Natural killer cell treated with Interleukin-12 subunit alpha and Interleukin-12 subunit beta and Interleukin-15 and Interleukin-18, amount 100 ng/mL, for 72 hours (primary cell): ENCODE measurements at regions not wholly inside any gene's neighbourhood (a gene's known extent, or its start where the extent isn't known, plus 50 kb on each side); places are given as distances from the start of the nearest gene placed in this dataset.
A peak's percentile ranks its signal among the peaks of the same experiment; 100 is the strongest.
"Not testable (repeated sequence)": the region's sequence is repeated elsewhere in the genome, so short reads cannot be mapped to it uniquely, and the experiment has no call there.

Experiments
- ATAC-seq, 2 donors: fragments of 150-1000 bp; cut with Tn5 transposase in 1 of 2; sonication (Bioruptor Pico), chemical (Tn5 transposase) in 1 of 2; 2 replicates each; pipeline ENCODE4 v1.10.0; 2021
- DNase-seq: peaks from one replicate; pipeline ENCODE4 v3.0.0; 2022; ENCODE audit warnings: low spot score
- H3K27ac Mint-ChIP-seq, 2 donors: 1 replicate in 1 of 2; 2 replicates in 1 of 2; pipeline ENCODE4 v1.8.0; 2022; ENCODE audit warnings: mixed read lengths in 2 of 2, mild to moderate bottlenecking in 1 of 2, moderate library complexity in 1 of 2
- H3K27me3 Mint-ChIP-seq, 2 donors: 1 replicate in 1 of 2; 2 replicates in 1 of 2; pipeline ENCODE4 v1.8.0; 2022; ENCODE audit warnings: mixed read lengths in 2 of 2
- H3K36me3 Mint-ChIP-seq: one replicate; pipeline ENCODE4 v1.8.0; 2022; ENCODE audit warnings: mixed read lengths
- H3K4me1 Mint-ChIP-seq, 2 donors: 1 replicate in 1 of 2; 2 replicates in 1 of 2; pipeline ENCODE4 v1.8.0; 2022; ENCODE audit warnings: low read depth in 2 of 2, mixed read lengths in 2 of 2, mild to moderate bottlenecking in 1 of 2
- H3K4me3 Mint-ChIP-seq: one replicate; pipeline ENCODE4 v1.8.0; 2022; ENCODE audit warnings: mixed read lengths
- H3K9me3 Mint-ChIP-seq: 2 replicates; pipeline ENCODE4 v1.8.0; 2022; ENCODE audit warnings: mixed read lengths

- H3K27ac Mint-ChIP-seq, H3K27me3 Mint-ChIP-seq, H3K9me3 Mint-ChIP-seq, ATAC-seq, H3K36me3 Mint-ChIP-seq, H3K4me3 Mint-ChIP-seq, H3K4me1 Mint-ChIP-seq: not testable (repeated sequence)
- peak; percentile 38 for DNase-seq
Observed at GRCh38 chr18:71303743-71304142, 1014.9 kb downstream of the SOCS6 start.

- no peak for DNase-seq
- ATAC-seq, result no peak
- no peak overlapping the region for H3K27ac Mint-ChIP-seq
- no peaks in the 10 kb centered on the region for H3K36me3 Mint-ChIP-seq
- no peaks in the 10 kb centered on the region for H3K4me1 Mint-ChIP-seq
- no peaks in the 10 kb centered on the region for H3K27me3 Mint-ChIP-seq
- no peak overlapping the region for H3K4me3 Mint-ChIP-seq
- H3K9me3 Mint-ChIP-seq, result peaks cover 8% of the 10 kb centered on the region
Observed at GRCh38 chr18:71301596-71301995, 1012.8 kb downstream of the SOCS6 start.

- not testable (repeated sequence) for DNase-seq, H3K27ac Mint-ChIP-seq, H3K27me3 Mint-ChIP-seq, H3K4me1 Mint-ChIP-seq, H3K36me3 Mint-ChIP-seq, H3K4me3 Mint-ChIP-seq, H3K9me3 Mint-ChIP-seq, ATAC-seq
Observed at GRCh38 chr18:71294201-71294600, 1005.4 kb downstream of the SOCS6 start.

GRCh38 chr18:71293322-71293721 lies 1004.5 kb downstream of the SOCS6 start:
- H3K9me3 Mint-ChIP-seq, result peaks cover 4% of the 10 kb centered on the region
- H3K27ac Mint-ChIP-seq, result no peak overlapping the region
- H3K27me3 Mint-ChIP-seq, result no peaks in the 10 kb centered on the region
- ATAC-seq (no peak), DNase-seq (no peak)
- no peaks in the 10 kb centered on the region for H3K36me3 Mint-ChIP-seq
- no peak overlapping the region for H3K4me3 Mint-ChIP-seq
- no peaks in the 10 kb centered on the region for H3K4me1 Mint-ChIP-seq

- H3K27me3 Mint-ChIP-seq, result no peaks in the 10 kb centered on the region
- H3K27ac Mint-ChIP-seq, result no peak overlapping the region
- ATAC-seq (no peak), DNase-seq (no peak)
- no peaks in the 10 kb centered on the region for H3K36me3 Mint-ChIP-seq
- H3K4me3 Mint-ChIP-seq, result no peak overlapping the region
- no peaks in the 10 kb centered on the region for H3K4me1 Mint-ChIP-seq
- peaks cover 9% of the 10 kb centered on the region for H3K9me3 Mint-ChIP-seq
Observed at GRCh38 chr18:71287268-71287667, 998.4 kb downstream of the SOCS6 start.

- H3K36me3 Mint-ChIP-seq, result no peaks in the 10 kb centered on the region
- no peak for ATAC-seq
Observed at GRCh38 chr18:71252351-71252865, 963.6 kb downstream of the SOCS6 start.

GRCh38 chr18:71250191-71250590 lies 961.3 kb downstream of the SOCS6 start:
- no peak for ATAC-seq

More at GRCh38 chr18:71252351-71252865, 963.6 kb downstream of the SOCS6 start:
- no peaks in the 10 kb centered on the region for H3K27me3 Mint-ChIP-seq
- no peak overlapping the region for H3K4me3 Mint-ChIP-seq
- no peak for DNase-seq
- no peaks in the 10 kb centered on the region for H3K4me1 Mint-ChIP-seq
- H3K27ac Mint-ChIP-seq, result no peak overlapping the region
- H3K9me3 Mint-ChIP-seq, result peaks cover 21% of the 10 kb centered on the region

GRCh38 chr18:71249791-71250190 lies 960.9 kb downstream of the SOCS6 start:
- Mint-ChIP-seq H3K4me1 (no peaks in the 10 kb centered on the region), H3K36me3 (no peaks in the 10 kb centered on the region), H3K27me3 (no peaks in the 10 kb centered on the region), H3K4me3 (no peak overlapping the region), H3K9me3 (peaks cover 14% of the 10 kb centered on the region), H3K27ac (no peak overlapping the region)
- DNase-seq (no peak), ATAC-seq (no peak)

More at GRCh38 chr18:71250191-71250590, 961.3 kb downstream of the SOCS6 start:
- DNase-seq, result no peak
- H3K36me3 Mint-ChIP-seq, result no peaks in the 10 kb centered on the region
- H3K27me3 Mint-ChIP-seq, result no peaks in the 10 kb centered on the region
- peaks cover 16% of the 10 kb centered on the region for H3K9me3 Mint-ChIP-seq
- no peaks in the 10 kb centered on the region for H3K4me1 Mint-ChIP-seq
- no peak overlapping the region for H3K27ac Mint-ChIP-seq
- H3K4me3 Mint-ChIP-seq, result no peak overlapping the region

GRCh38 chr18:71242981-71243380 lies 954.1 kb downstream of the SOCS6 start:
- ATAC-seq (no peak), DNase-seq (no peak)
- no peaks in the 10 kb centered on the region for H3K36me3 Mint-ChIP-seq
- no peak overlapping the region for H3K4me3 Mint-ChIP-seq
- H3K27me3 Mint-ChIP-seq, result no peaks in the 10 kb centered on the region
- no peaks in the 10 kb centered on the region for H3K4me1 Mint-ChIP-seq
- no peaks in the 10 kb centered on the region for H3K9me3 Mint-ChIP-seq
- no peak overlapping the region for H3K27ac Mint-ChIP-seq

GRCh38 chr18:71238974-71239624 lies 950.3 kb downstream of the SOCS6 start:
- no peaks in the 10 kb centered on the region for H3K9me3 Mint-ChIP-seq
- no peaks in the 10 kb centered on the region for H3K27me3 Mint-ChIP-seq
- DNase-seq (no peak), ATAC-seq (no peak)
- H3K4me3 Mint-ChIP-seq, result no peak overlapping the region
- H3K4me1 Mint-ChIP-seq, result no peaks in the 10 kb centered on the region
- no peaks in the 10 kb centered on the region for H3K36me3 Mint-ChIP-seq
- H3K27ac Mint-ChIP-seq, result no peak overlapping the region

- Mint-ChIP-seq H3K27me3 (no peaks in the 10 kb centered on the region), H3K4me3 (no peak overlapping the region), H3K36me3 (no peaks in the 10 kb centered on the region), H3K4me1 (no peaks in the 10 kb centered on the region), H3K27ac (no peak overlapping the region), H3K9me3 (no peaks in the 10 kb centered on the region)
- ATAC-seq, result no peak
- no peak for DNase-seq
Observed at GRCh38 chr18:71237641-71238040, 948.8 kb downstream of the SOCS6 start.

- Mint-ChIP-seq H3K27me3 (no peaks in the 10 kb centered on the region), H3K4me1 (no peaks in the 10 kb centered on the region), H3K9me3 (no peaks in the 10 kb centered on the region), H3K27ac (no peak overlapping the region), H3K4me3 (no peak overlapping the region), H3K36me3 (no peaks in the 10 kb centered on the region)
- no peak for ATAC-seq
- DNase-seq, result no peak
Observed at GRCh38 chr18:71233177-71233576, 944.3 kb downstream of the SOCS6 start.

- Mint-ChIP-seq H3K9me3 (peaks cover 4% of the 10 kb centered on the region), H3K4me1 (no peaks in the 10 kb centered on the region), H3K27me3 (no peaks in the 10 kb centered on the region), H3K27ac (no peak overlapping the region), H3K4me3 (no peak overlapping the region), H3K36me3 (no peaks in the 10 kb centered on the region)
- DNase-seq (no peak), ATAC-seq (no peak)
Observed at GRCh38 chr18:71223486-71223885, 934.6 kb downstream of the SOCS6 start.

GRCh38 chr18:71221405-71221804 lies 932.6 kb downstream of the SOCS6 start:
- no peak for DNase-seq
- no peak for ATAC-seq
- H3K9me3 Mint-ChIP-seq, result peaks cover 4% of the 10 kb centered on the region
- no peaks in the 10 kb centered on the region for H3K4me1 Mint-ChIP-seq
- no peaks in the 10 kb centered on the region for H3K36me3 Mint-ChIP-seq
- H3K27me3 Mint-ChIP-seq, result no peaks in the 10 kb centered on the region
- no peak overlapping the region for H3K27ac Mint-ChIP-seq
- no peak overlapping the region for H3K4me3 Mint-ChIP-seq

GRCh38 chr18:71212739-71213138 lies 923.9 kb downstream of the SOCS6 start:
- H3K27me3 Mint-ChIP-seq, H3K4me3 Mint-ChIP-seq, ATAC-seq, H3K9me3 Mint-ChIP-seq, H3K27ac Mint-ChIP-seq, H3K36me3 Mint-ChIP-seq, H3K4me1 Mint-ChIP-seq, DNase-seq: not testable (repeated sequence)
